GM13976 (cell line): ENCODE measurements at regions not wholly inside any gene's neighbourhood (a gene's known extent, or its start where the extent isn't known, plus 50 kb on each side); places are given as distances from the start of the nearest gene placed in this dataset.

Experiments used
- DNase-seq: peaks from one replicate; pipeline ENCODE4 v3.0.0; 2012; ENCODE audit warnings: low spot score
- CTCF ChIP-seq: IDR thresholded peaks from 2 replicates; pipeline ENCODE4 v1.5.1; 2012; ENCODE audit warnings: borderline replicate concordance, mild to moderate bottlenecking; ENCODE audit not compliant: insufficient read depth; ENCODE audit errors: extremely low read depth, missing control alignments, control extremely low read depth
- in situ Hi-C: fragments of 300-500 bp; cut with MboI; formaldehyde crosslinking; loops from one replicate; pipeline ENCODE4 v1.12.0; 2022; ENCODE audit warnings: low sequenced_read_pairs, mixed read lengths, inconsistent platforms; ENCODE audit not compliant: unreplicated experiment

- TF ChIP-seq CTCF = no peak
- in situ Hi-C loops = no loop called here
Observed at GRCh38 chr2:7952046-7952745, 729.7 kb upstream of the ID2 start.

GRCh38 chr2:7953195-7953594 is 728.7 kb upstream of the ID2 start:
- in situ Hi-C loops = no loop called here
- no peak for TF ChIP-seq CTCF

More at GRCh38 chr2:7952046-7952745, 729.7 kb upstream of the ID2 start:
- no peak for DNase-seq

GRCh38 chr2:7954234-7954633 is 727.6 kb upstream of the ID2 start:
- in situ Hi-C loops = no loop called here
- DNase-seq = no peak
- no peak for TF ChIP-seq CTCF

More at GRCh38 chr2:7953195-7953594, 728.7 kb upstream of the ID2 start:
- DNase-seq = no peak

GRCh38 chr2:7956126-7956689 is 725.6 kb upstream of the ID2 start:
- in situ Hi-C loops = no loop called here
- no peak for DNase-seq
- TF ChIP-seq CTCF = no peak

GRCh38 chr2:7961550-7961949 is 720.3 kb upstream of the ID2 start:
- no peak for DNase-seq
- TF ChIP-seq CTCF = no peak
- in situ Hi-C loops = no loop called here

GRCh38 chr2:7962161-7962560 is 719.7 kb upstream of the ID2 start:
- in situ Hi-C loops = no loop called here
- TF ChIP-seq CTCF = no peak

More at GRCh38 chr2:7962161-7962560, 719.7 kb upstream of the ID2 start:
- DNase-seq = no peak
